Tibial nerve (tissue), 4 donors: ENCODE measurements at regions not wholly inside any gene's neighbourhood (a gene's known extent, or its start where the extent isn't known, plus 50 kb on each side); places are given as distances from the start of the nearest gene placed in this dataset.

ENCODE experiments used
- DNase-seq, 2 donors: peaks; one replicate each; pipeline ENCODE4 v3.0.0-alpha.2; 2019; ENCODE audit warnings: low spot score in 2 of 2
- H3K27ac ChIP-seq, 4 donors: fragments of 200-600 bp; sonication (generic) in 3 of 4; one replicate each; pipeline ENCODE4 v1.5.1; 2017 to 2019; ENCODE audit warnings: mild to moderate bottlenecking in 1 of 4
- H3K27me3 ChIP-seq, 2 donors: fragments of 200-600 bp; sonication (generic) in 1 of 2; one replicate each; pipeline versions ENCODE4 v1.5.1 to v1.6.0; 2017 to 2019
- H3K36me3 ChIP-seq, 3 donors: fragments of 200-600 bp; sonication (generic); one replicate each; pipeline ENCODE4 v1.5.1; 2018 to 2019
- H3K4me1 ChIP-seq, 4 donors: fragments of 200-600 bp; sonication (generic) in 3 of 4; one replicate each; pipeline ENCODE4 v1.5.1; 2017 to 2019
- H3K4me3 ChIP-seq, 4 donors: fragments of 200-600 bp; sonication (generic) in 3 of 4; one replicate each; pipeline ENCODE4 v1.5.1; 2017 to 2019; ENCODE audit warnings: mild to moderate bottlenecking in 1 of 4, moderate library complexity in 1 of 4
- H3K9me3 ChIP-seq, 4 donors: fragments of 200-600 bp; sonication (generic) in 3 of 4; one replicate each; pipeline ENCODE4 v1.5.1; 2017 to 2019
- EP300 ChIP-seq, 2 donors: sonication (generic); formaldehyde crosslinking; IDR thresholded peaks; one replicate each; pipeline ENCODE4 v1.6.1; 2017; ENCODE audit warnings: antibody characterized with exemption in 2 of 2, mild to moderate bottlenecking in 1 of 2
- POLR2A ChIP-seq, 2 donors: fragments of 450-650 bp; IDR thresholded peaks; one replicate each; pipeline ENCODE4 v1.6.1; 2017; ENCODE audit warnings: antibody characterized with exemption in 2 of 2, mild to moderate bottlenecking in 2 of 2, moderate library complexity in 2 of 2
- WGBS, 2 donors: methylation state at CpG; one replicate each; pipeline ENCODE4 v1.1.5; 2018; 5-methylcytosine and 5-hydroxymethylcytosine counted together
- TF ChIP-seq, protein P1 (sequence below), 5 experiments: fragments of 200-600 bp in 3 of 5; fragments of 450-650 bp in 2 of 5; sonication (generic) in 3 of 5; IDR thresholded peaks; one replicate each; pipeline ENCODE4 v1.5.1; 2016 to 2019; ENCODE audit warnings: antibody characterized with exemption in 5 of 5, mild to moderate bottlenecking in 3 of 5, moderate library complexity in 2 of 5

GRCh38 chrX:115960440-115961084 is 210.0 kb upstream of the AGTR2 start:
- no peak for DNase-seq
- H3K9me3 ChIP-seq, result no peaks in the 10 kb centered on the region
- 84 to 87% methylated on average over 4 of the region's 4 CpGs for WGBS, 2 donors
- H3K36me3 ChIP-seq, result no peaks in the 10 kb centered on the region
- TF ChIP-seq, protein P1, sequence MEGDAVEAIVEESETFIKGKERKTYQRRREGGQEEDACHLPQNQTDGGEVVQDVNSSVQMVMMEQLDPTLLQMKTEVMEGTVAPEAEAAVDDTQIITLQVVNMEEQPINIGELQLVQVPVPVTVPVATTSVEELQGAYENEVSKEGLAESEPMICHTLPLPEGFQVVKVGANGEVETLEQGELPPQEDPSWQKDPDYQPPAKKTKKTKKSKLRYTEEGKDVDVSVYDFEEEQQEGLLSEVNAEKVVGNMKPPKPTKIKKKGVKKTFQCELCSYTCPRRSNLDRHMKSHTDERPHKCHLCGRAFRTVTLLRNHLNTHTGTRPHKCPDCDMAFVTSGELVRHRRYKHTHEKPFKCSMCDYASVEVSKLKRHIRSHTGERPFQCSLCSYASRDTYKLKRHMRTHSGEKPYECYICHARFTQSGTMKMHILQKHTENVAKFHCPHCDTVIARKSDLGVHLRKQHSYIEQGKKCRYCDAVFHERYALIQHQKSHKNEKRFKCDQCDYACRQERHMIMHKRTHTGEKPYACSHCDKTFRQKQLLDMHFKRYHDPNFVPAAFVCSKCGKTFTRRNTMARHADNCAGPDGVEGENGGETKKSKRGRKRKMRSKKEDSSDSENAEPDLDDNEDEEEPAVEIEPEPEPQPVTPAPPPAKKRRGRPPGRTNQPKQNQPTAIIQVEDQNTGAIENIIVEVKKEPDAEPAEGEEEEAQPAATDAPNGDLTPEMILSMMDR (IDR thresholded peaks at IDR 0.05), result no peak
- TF ChIP-seq POLR2A (IDR thresholded peaks at IDR 0.05) (no peak), EP300 (IDR thresholded peaks at IDR 0.05) (no peak)
- peaks cover 0 to 37% of the 10 kb centered on the region in 2 donors for H3K27me3 ChIP-seq
- no peak overlapping the region for H3K4me3 ChIP-seq
- no peak overlapping the region for H3K27ac ChIP-seq
- H3K4me1 ChIP-seq, result no peaks in the 10 kb centered on the region

DNA sequence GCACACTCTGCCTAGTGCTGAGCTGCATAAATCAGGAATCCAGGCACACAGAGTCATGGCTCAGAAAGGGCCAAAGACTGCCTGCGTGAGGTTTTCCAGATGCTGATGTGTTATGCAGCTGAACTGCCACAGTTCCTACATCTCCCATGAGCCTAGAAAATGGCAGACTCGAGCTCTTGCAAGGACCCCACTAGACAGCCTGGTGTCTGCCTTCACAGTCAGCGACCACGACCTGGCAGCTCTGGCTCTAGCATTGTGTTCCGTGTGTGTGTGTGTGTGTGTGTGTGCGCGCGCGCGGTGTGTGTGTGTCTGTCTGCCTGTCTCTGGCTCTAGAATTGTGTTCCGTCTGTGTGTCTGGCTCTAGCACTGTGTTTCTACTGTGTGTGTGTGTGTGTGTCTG is 203.6 kb upstream of the AGTR2 start:
- WGBS, 2 donors, result 86 to 94% methylated on average over 9 of the region's 11 CpGs
- Histone ChIP-seq H3K36me3 (no peaks in the 10 kb centered on the region), H3K9me3 (no peaks in the 10 kb centered on the region), H3K27ac (no peak overlapping the region), H3K4me1 (no peaks in the 10 kb centered on the region), H3K4me3 (no peak overlapping the region), H3K27me3 (peaks cover 0 to 47% of the 10 kb centered on the region in 2 donors)
- DNase-seq, result no peak
- TF ChIP-seq POLR2A (IDR thresholded peaks at IDR 0.05), result no peak

DNA sequence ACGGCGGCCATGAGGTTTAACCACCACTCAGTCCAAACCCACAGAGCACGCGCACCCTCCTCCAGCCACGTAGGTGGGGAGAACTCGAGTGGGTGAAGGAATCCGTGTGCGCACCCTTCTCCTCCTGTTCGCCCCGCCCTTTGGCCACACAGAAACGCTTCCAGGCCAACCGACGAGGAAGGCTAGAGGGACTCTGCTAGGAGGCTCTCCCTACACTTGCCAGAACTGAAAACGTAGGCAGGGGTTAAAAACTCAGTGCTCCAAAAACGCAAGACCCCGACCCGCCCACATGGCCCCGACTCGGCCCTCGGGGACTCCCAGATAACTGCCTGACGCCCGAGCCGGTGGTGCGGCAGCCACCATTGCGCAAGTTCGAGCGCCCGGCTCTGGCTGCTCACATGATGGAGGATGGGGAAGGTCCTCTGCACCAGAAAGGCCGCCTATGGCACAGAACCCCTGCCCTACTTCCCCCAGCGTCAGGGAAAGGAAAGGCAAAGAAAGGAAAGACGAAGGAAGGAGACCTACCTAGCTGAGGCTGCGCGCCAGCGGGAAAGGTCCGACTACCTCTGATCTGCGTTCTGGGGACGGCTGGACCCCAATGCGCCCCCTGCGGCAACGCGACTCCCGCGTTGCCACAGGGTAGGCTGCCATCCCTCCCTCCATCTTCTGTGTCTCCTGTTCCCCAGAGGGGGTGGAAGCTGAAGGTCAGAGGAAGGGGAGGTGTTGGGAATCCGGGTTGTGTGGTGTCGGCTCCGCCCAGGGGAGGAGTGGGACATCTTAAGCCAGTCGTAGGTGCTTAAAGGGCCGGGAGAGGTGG is 201.9 kb upstream of the AGTR2 start:
- H3K4me3 ChIP-seq, result peak overlapping the region; percentile 24 to 52 (median 32)
- no peak for TF ChIP-seq POLR2A (IDR thresholded peaks at IDR 0.05)
- no peak for TF ChIP-seq EP300 (IDR thresholded peaks at IDR 0.05)
- TF ChIP-seq, protein P1 (IDR thresholded peaks at IDR 0.05), result no peak
- no peaks in the 10 kb centered on the region for H3K4me1 ChIP-seq
- H3K9me3 ChIP-seq, result no peaks in the 10 kb centered on the region
- peak overlapping the region in 2 of 4 donors; percentile 40 to 68 for H3K27ac ChIP-seq
- peak in 1 of 2 donors; percentile 5 for DNase-seq
- no peaks in the 10 kb centered on the region for H3K36me3 ChIP-seq
- H3K27me3 ChIP-seq, result peaks cover 0 to 37% of the 10 kb centered on the region in 2 donors
- 0 to 20% methylated on average over 12 to 48 of the region's 48 CpGs for WGBS, 2 donors

DNA sequence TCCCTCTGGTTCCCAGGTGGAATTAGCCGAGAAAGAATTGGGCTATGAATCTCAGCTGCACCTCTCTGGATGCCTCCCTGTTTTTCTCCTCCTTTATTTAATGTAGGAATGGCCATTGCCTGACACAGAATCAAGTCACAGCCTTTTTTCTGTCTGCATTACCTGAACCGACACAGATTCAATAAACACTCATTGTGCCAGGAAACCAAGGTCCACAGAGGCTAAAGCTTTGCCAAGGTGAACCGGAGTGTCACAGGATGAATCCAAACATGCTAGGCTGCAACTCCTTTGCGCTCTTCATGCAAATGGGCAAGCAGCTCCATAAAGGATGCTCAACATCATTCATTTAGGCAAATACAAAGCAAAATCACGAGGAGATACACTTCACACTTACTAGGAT is 199.8 kb upstream of the AGTR2 start:
- no peak overlapping the region for H3K27ac ChIP-seq
- H3K9me3 ChIP-seq, result no peaks in the 10 kb centered on the region
- H3K27me3 ChIP-seq, result peaks cover 0 to 32% of the 10 kb centered on the region in 2 donors
- DNase-seq, result no peak
- no peak overlapping the region for H3K4me3 ChIP-seq
- 62 to 69% methylated on average over 5 of the region's 5 CpGs for WGBS, 2 donors
- no peaks in the 10 kb centered on the region for H3K36me3 ChIP-seq
- TF ChIP-seq EP300 (IDR thresholded peaks at IDR 0.05) (no peak), POLR2A (IDR thresholded peaks at IDR 0.05) (no peak)
- TF ChIP-seq, protein P1 (IDR thresholded peaks at IDR 0.05), result no peak
- no peaks in the 10 kb centered on the region for H3K4me1 ChIP-seq

DNA sequence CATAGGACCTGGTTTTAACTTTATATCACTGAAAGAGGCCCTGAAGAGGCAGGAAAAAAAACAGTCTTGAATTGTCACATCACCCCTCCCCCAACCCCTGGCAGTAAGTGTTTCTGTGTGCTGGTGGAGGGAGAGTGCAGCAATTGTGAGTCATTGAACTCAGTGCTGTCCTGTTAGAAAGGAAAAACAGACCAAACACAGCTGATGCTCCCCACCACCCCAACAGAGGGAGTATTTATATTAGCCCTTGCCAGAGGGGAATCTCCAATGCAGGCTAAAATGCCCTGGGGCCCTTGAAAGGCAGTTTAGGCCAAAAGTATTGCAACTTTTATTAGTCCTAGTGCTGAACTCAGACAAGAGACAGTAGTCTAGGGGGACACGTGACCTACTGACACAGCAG is 197.8 kb upstream of the AGTR2 start:
- Histone ChIP-seq H3K36me3 (no peaks in the 10 kb centered on the region), H3K27ac (no peak overlapping the region), H3K4me3 (no peak overlapping the region), H3K27me3 (peaks cover 0 to 29% of the 10 kb centered on the region in 2 donors), H3K9me3 (no peaks in the 10 kb centered on the region), H3K4me1 (no peaks in the 10 kb centered on the region)
- TF ChIP-seq EP300 (IDR thresholded peaks at IDR 0.05), result no peak
- no peak for TF ChIP-seq POLR2A (IDR thresholded peaks at IDR 0.05)
- TF ChIP-seq, protein P1 (IDR thresholded peaks at IDR 0.05), result no peak
- WGBS, 2 donors, result 42% methylated on average over 1 of the region's 1 CpG; no CpG with 5 or more reads in 1 of the 2 donors
- no peak for DNase-seq
